ENCODE measurements at regions not wholly inside any gene's neighbourhood (a gene's known extent, or its start where the extent isn't known, plus 50 kb on each side); places are given as distances from the start of the nearest gene placed in this dataset.

DNA sequence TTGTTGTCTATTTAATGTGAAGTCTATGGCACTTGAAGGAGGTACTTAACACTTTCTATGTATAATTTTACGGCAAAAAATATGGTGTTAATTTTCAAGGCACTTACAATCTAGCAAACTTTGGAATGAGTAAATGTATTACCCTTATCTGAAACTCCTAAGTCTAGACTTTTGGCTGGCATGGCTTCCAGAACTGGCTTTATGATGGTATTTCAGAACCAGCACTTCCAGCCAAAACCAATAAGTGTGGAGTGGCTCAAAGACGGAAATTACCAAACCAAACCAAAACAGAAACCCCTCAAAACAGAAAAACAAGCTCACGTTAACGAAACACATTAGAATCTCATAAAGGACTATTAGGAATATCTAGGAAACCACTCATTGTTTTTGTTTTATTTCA lies 205.6 kb upstream of the HAND2 start (continued):
- TF ChIP-seq, protein P1, sequence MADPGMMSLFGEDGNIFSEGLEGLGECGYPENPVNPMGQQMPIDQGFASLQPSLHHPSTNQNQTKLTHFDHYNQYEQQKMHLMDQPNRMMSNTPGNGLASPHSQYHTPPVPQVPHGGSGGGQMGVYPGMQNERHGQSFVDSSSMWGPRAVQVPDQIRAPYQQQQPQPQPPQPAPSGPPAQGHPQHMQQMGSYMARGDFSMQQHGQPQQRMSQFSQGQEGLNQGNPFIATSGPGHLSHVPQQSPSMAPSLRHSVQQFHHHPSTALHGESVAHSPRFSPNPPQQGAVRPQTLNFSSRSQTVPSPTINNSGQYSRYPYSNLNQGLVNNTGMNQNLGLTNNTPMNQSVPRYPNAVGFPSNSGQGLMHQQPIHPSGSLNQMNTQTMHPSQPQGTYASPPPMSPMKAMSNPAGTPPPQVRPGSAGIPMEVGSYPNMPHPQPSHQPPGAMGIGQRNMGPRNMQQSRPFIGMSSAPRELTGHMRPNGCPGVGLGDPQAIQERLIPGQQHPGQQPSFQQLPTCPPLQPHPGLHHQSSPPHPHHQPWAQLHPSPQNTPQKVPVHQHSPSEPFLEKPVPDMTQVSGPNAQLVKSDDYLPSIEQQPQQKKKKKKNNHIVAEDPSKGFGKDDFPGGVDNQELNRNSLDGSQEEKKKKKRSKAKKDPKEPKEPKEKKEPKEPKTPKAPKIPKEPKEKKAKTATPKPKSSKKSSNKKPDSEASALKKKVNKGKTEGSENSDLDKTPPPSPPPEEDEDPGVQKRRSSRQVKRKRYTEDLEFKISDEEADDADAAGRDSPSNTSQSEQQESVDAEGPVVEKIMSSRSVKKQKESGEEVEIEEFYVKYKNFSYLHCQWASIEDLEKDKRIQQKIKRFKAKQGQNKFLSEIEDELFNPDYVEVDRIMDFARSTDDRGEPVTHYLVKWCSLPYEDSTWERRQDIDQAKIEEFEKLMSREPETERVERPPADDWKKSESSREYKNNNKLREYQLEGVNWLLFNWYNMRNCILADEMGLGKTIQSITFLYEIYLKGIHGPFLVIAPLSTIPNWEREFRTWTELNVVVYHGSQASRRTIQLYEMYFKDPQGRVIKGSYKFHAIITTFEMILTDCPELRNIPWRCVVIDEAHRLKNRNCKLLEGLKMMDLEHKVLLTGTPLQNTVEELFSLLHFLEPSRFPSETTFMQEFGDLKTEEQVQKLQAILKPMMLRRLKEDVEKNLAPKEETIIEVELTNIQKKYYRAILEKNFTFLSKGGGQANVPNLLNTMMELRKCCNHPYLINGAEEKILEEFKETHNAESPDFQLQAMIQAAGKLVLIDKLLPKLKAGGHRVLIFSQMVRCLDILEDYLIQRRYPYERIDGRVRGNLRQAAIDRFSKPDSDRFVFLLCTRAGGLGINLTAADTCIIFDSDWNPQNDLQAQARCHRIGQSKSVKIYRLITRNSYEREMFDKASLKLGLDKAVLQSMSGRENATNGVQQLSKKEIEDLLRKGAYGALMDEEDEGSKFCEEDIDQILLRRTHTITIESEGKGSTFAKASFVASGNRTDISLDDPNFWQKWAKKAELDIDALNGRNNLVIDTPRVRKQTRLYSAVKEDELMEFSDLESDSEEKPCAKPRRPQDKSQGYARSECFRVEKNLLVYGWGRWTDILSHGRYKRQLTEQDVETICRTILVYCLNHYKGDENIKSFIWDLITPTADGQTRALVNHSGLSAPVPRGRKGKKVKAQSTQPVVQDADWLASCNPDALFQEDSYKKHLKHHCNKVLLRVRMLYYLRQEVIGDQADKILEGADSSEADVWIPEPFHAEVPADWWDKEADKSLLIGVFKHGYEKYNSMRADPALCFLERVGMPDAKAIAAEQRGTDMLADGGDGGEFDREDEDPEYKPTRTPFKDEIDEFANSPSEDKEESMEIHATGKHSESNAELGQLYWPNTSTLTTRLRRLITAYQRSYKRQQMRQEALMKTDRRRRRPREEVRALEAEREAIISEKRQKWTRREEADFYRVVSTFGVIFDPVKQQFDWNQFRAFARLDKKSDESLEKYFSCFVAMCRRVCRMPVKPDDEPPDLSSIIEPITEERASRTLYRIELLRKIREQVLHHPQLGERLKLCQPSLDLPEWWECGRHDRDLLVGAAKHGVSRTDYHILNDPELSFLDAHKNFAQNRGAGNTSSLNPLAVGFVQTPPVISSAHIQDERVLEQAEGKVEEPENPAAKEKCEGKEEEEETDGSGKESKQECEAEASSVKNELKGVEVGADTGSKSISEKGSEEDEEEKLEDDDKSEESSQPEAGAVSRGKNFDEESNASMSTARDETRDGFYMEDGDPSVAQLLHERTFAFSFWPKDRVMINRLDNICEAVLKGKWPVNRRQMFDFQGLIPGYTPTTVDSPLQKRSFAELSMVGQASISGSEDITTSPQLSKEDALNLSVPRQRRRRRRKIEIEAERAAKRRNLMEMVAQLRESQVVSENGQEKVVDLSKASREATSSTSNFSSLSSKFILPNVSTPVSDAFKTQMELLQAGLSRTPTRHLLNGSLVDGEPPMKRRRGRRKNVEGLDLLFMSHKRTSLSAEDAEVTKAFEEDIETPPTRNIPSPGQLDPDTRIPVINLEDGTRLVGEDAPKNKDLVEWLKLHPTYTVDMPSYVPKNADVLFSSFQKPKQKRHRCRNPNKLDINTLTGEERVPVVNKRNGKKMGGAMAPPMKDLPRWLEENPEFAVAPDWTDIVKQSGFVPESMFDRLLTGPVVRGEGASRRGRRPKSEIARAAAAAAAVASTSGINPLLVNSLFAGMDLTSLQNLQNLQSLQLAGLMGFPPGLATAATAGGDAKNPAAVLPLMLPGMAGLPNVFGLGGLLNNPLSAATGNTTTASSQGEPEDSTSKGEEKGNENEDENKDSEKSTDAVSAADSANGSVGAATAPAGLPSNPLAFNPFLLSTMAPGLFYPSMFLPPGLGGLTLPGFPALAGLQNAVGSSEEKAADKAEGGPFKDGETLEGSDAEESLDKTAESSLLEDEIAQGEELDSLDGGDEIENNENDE (IDR thresholded peaks at IDR 0.05; ENCODE audit: insufficient replicate concordance, low read length), result no peak
- TF ChIP-seq SP1 (IDR thresholded peaks at IDR 0.05; ENCODE audit: low read depth, low read length), result no peak
- TF ChIP-seq, protein P2, sequence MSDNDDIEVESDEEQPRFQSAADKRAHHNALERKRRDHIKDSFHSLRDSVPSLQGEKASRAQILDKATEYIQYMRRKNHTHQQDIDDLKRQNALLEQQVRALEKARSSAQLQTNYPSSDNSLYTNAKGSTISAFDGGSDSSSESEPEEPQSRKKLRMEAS (IDR thresholded peaks at IDR 0.05), result no peak
- TF ChIP-seq RFX5 (IDR thresholded peaks at IDR 0.05; ENCODE audit: borderline replicate concordance, low read depth, low read length), result no peak
- TF ChIP-seq BACH1 (IDR thresholded peaks at IDR 0.05; ENCODE audit: low read length), result no peak
- TF ChIP-seq POU5F1 (IDR thresholded peaks at IDR 0.05; ENCODE audit: low read depth, low read length), result no peak
- no peak for TF ChIP-seq CEBPB (IDR thresholded peaks at IDR 0.05; ENCODE audit: low read depth, low read length)
- no peak for TF ChIP-seq POLR2A (IDR thresholded peaks at IDR 0.05; ENCODE audit: control extremely low read depth in 1 of 2, low read depth in 2 of 2, low read length in 2 of 2)
- no peak for TF ChIP-seq SRF (IDR thresholded peaks at IDR 0.05; ENCODE audit: low read depth, low read length)
- TF ChIP-seq JUND (IDR thresholded peaks at IDR 0.05; ENCODE audit: low read length), result no peak
- TF ChIP-seq CHD1 (IDR thresholded peaks at IDR 0.05; ENCODE audit: low read depth, low read length), result no peak
